ENCODE measurements at regions not wholly inside any gene's neighbourhood (a gene's known extent, or its start where the extent isn't known, plus 50 kb on each side); places are given as distances from the start of the nearest gene placed in this dataset.

GRCh38 chr2:107148055-107148454, 262.1 kb upstream of the ST6GAL2 start:
- Histone ChIP-seq H3K36me3 (ENCODE audit: control insufficient read depth, insufficient read depth, low read length) (no peaks in the 10 kb centered on the region), H3K4me3 (replicated peaks; ENCODE audit: low read depth, low read length) (no peak overlapping the region), H3K27me3 (replicated peaks; ENCODE audit: control insufficient read depth, insufficient read depth, low read length) (no peaks in the 10 kb centered on the region)
- TF ChIP-seq, protein P1, sequence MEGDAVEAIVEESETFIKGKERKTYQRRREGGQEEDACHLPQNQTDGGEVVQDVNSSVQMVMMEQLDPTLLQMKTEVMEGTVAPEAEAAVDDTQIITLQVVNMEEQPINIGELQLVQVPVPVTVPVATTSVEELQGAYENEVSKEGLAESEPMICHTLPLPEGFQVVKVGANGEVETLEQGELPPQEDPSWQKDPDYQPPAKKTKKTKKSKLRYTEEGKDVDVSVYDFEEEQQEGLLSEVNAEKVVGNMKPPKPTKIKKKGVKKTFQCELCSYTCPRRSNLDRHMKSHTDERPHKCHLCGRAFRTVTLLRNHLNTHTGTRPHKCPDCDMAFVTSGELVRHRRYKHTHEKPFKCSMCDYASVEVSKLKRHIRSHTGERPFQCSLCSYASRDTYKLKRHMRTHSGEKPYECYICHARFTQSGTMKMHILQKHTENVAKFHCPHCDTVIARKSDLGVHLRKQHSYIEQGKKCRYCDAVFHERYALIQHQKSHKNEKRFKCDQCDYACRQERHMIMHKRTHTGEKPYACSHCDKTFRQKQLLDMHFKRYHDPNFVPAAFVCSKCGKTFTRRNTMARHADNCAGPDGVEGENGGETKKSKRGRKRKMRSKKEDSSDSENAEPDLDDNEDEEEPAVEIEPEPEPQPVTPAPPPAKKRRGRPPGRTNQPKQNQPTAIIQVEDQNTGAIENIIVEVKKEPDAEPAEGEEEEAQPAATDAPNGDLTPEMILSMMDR (IDR thresholded peaks at IDR 0.05; ENCODE audit: insufficient read depth, low read length, poor library complexity, severe bottlenecking): no peak
- DNase-seq (ENCODE audit: extremely low read depth, insufficient read length): no peak

GRCh38 chr2:107148496-107148895, 262.5 kb upstream of the ST6GAL2 start:
- no peak overlapping the region for H3K4me3 ChIP-seq (replicated peaks; ENCODE audit: low read depth, low read length)
- H3K27me3 ChIP-seq (replicated peaks; ENCODE audit: control insufficient read depth, insufficient read depth, low read length): no peaks in the 10 kb centered on the region
- no peaks in the 10 kb centered on the region for H3K36me3 ChIP-seq (ENCODE audit: control insufficient read depth, insufficient read depth, low read length)
- TF ChIP-seq, protein P1 (IDR thresholded peaks at IDR 0.05; ENCODE audit: insufficient read depth, low read length, poor library complexity, severe bottlenecking): no peak
- DNase-seq (ENCODE audit: extremely low read depth, insufficient read length): no peak

DNA sequence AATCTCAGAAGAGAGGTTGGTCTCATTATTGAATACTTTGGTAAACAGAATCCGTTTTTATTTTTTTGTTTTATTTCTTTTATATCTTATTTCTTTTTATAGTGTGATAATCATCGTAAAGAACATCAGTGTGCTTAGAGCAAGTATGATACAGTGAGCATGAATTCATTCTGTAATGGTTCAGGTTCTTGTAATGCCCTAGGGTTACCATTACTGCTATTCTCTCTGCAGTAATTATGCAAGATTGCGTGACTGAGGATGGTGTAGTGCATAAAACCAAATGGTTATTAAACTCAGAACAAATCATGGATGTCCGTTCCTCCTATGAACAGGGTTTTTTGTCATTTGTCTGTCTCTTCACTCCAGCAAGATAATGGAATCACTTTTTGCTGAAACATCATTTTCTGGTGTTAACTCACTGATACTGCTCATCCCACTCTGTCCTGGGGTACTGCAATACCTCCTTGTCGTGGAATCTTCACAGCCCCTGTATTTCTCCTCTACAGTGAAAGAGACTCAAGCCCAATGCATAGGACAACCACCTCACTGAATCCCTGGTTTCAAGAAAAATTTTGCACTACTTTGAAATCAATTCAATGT, 274.8 kb upstream of the ST6GAL2 start:
- Histone ChIP-seq H3K4me3 (replicated peaks; ENCODE audit: low read depth, low read length) (no peak overlapping the region), H3K36me3 (ENCODE audit: control insufficient read depth, insufficient read depth, low read length) (no peaks in the 10 kb centered on the region), H3K27me3 (replicated peaks; ENCODE audit: control insufficient read depth, insufficient read depth, low read length) (no peaks in the 10 kb centered on the region)
- TF ChIP-seq, protein P1 (IDR thresholded peaks at IDR 0.05; ENCODE audit: insufficient read depth, low read length, poor library complexity, severe bottlenecking): no peak
- no peak for DNase-seq (ENCODE audit: extremely low read depth, insufficient read length)

DNA sequence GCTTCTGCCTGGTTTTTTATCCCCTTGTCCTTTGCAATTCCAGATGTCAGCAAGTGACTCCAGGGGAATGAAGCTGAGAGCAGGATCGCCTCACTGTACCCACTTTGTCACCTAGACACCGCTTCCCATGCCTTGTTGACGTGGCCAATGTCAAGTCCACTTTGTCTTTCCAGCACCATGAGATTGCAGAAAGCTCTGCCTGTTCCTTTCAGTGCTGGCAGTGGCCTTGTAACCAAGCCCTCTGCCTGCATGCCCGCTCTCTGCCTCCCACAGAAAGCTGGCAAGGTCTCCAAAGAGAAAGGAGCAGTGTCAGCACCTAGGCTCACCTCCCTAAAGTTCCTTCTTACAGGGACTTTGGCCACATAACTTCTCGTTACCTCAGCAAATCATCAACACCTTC, 282.2 kb upstream of the ST6GAL2 start:
- no peaks in the 10 kb centered on the region for H3K36me3 ChIP-seq (ENCODE audit: control insufficient read depth, insufficient read depth, low read length)
- TF ChIP-seq, protein P1 (IDR thresholded peaks at IDR 0.05; ENCODE audit: insufficient read depth, low read length, poor library complexity, severe bottlenecking): no peak
- no peaks in the 10 kb centered on the region for H3K27me3 ChIP-seq (replicated peaks; ENCODE audit: control insufficient read depth, insufficient read depth, low read length)
- no peak overlapping the region for H3K4me3 ChIP-seq (replicated peaks; ENCODE audit: low read depth, low read length)
- DNase-seq (ENCODE audit: extremely low read depth, insufficient read length): no peak

GRCh38 chr2:107174171-107174570, 288.2 kb upstream of the ST6GAL2 start:
- Histone ChIP-seq H3K27me3 (replicated peaks; ENCODE audit: control insufficient read depth, insufficient read depth, low read length) (no peaks in the 10 kb centered on the region), H3K36me3 (ENCODE audit: control insufficient read depth, insufficient read depth, low read length) (no peaks in the 10 kb centered on the region), H3K4me3 (replicated peaks; ENCODE audit: low read depth, low read length) (no peak overlapping the region)
- no peak for DNase-seq (ENCODE audit: extremely low read depth, insufficient read length)
- TF ChIP-seq, protein P1 (IDR thresholded peaks at IDR 0.05; ENCODE audit: insufficient read depth, low read length, poor library complexity, severe bottlenecking): no peak

GRCh38 chr2:107182981-107183380, 297.0 kb upstream of the ST6GAL2 start:
- no peaks in the 10 kb centered on the region for H3K27me3 ChIP-seq (replicated peaks; ENCODE audit: control insufficient read depth, insufficient read depth, low read length)
- TF ChIP-seq, protein P1 (IDR thresholded peaks at IDR 0.05; ENCODE audit: insufficient read depth, low read length, poor library complexity, severe bottlenecking): no peak
- DNase-seq (ENCODE audit: extremely low read depth, insufficient read length): no peak
- no peaks in the 10 kb centered on the region for H3K36me3 ChIP-seq (ENCODE audit: control insufficient read depth, insufficient read depth, low read length)
- H3K4me3 ChIP-seq (replicated peaks; ENCODE audit: low read depth, low read length): no peak overlapping the region

Measured in GM06990 (cell line).